ENCODE measurements at regions not wholly inside any gene's neighbourhood (a gene's known extent, or its start where the extent isn't known, plus 50 kb on each side); places are given as distances from the start of the nearest gene placed in this dataset.

GRCh38 chr4:58149404-58150085 is 1039.4 kb upstream of the IGFBP7 start:
- no peak for TF ChIP-seq CTCF (IDR thresholded peaks at IDR 0.05)
- TF ChIP-seq POLR2AphosphoS5 (IDR thresholded peaks at IDR 0.05; ENCODE audit: low read depth, low read length): no peak
- no peak for TF ChIP-seq REST (IDR thresholded peaks at IDR 0.05; ENCODE audit: insufficient read depth in 1 of 2, low read depth in 2 of 2, low read length in 1 of 2)
- TF ChIP-seq SIN3A (IDR thresholded peaks at IDR 0.05; ENCODE audit: borderline replicate concordance, insufficient read depth, low read depth, low read length): no peak
- TF ChIP-seq TCF7L2 (IDR thresholded peaks at IDR 0.05; ENCODE audit: low read depth, low read length): no peak
